Stimulated activated CD8-positive, alpha-beta memory T cell treated with anti-CD3 and anti-CD28 coated beads, Interleukin-2, amount 100 ng/mL, for 48 hours (primary cell): ENCODE measurements at regions not wholly inside any gene's neighbourhood (a gene's known extent, or its start where the extent isn't known, plus 50 kb on each side); places are given as distances from the start of the nearest gene placed in this dataset.

Source experiments
- DNase-seq, 2 donors: peaks; one replicate each; pipeline ENCODE4 v3.0.0-alpha.2; 2020; ENCODE audit warnings: low read depth in 2 of 2

GRCh38 chr16:82497139-82497538 is 129.6 kb upstream of the CDH13 start:
- no peak for DNase-seq

- no peak for DNase-seq
Observed at GRCh38 chr16:82488460-82488859, 138.3 kb upstream of the CDH13 start.

GRCh38 chr16:82481455-82481854 is 145.3 kb upstream of the CDH13 start:
- no peak for DNase-seq

DNA sequence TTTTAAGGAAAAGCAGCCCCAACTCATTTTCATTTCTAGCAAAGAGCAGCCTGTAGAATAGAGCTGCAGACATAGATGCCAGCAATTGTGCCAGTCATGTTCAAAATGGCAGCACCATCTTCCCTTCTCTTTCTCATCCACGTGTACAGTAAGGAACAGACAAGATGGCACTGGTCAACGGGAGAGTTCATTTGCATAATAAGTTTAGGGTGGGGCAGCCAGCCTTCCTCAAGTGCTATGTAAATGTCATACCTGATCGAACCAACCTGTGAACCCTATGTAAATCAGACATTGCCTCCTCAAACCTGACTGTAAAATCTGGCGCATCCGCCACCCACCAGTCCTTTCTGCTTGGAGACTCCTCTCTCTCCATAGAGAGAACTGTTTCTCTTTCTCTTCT is 150.0 kb upstream of the CDH13 start:
- DNase-seq = no peak

- DNase-seq = no peak
Observed at GRCh38 chr16:82470620-82471152, 156.1 kb upstream of the CDH13 start.

DNA sequence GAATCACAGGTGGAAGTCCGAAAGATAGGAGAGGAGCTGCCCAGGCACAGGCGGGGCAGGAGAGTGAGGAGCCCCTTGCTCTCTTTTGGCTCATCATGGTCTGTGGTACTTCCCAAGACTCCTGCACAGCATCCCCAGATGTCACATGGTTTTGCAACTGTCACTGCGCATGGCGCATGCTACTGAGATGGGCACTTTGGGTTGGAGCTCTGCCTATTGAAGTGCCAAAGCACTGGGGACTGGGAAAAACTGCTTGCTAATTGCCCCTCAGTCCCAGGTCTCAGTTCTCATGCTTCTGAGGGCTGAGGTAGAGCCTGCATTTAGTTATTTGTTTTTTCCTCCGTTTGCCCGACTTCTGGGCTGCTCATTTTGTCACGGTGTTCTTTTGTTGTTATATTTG is 156.8 kb upstream of the CDH13 start:
- no peak for DNase-seq

DNA sequence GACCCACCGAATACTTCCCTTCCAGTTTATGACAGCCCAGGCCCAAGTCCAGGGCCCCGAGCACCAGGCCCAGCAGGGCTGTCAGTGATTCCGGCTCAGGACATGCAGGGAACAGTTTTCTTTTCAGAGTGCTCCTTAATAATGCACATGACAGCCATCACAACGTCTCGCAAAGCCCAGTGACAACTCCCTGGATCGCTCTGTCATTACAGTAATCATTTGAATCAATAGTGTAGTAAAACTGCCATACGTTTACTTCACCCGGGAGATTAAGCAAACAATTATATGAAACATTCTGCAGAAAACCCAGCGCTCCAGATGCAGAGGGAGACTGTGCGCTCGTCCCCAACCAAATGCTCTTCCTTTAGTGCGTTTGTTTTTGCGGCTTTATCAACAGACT is 162.6 kb upstream of the CDH13 start:
- no peak for DNase-seq

- DNase-seq = no peak
Observed at GRCh38 chr16:82460766-82461165, 166.0 kb upstream of the CDH13 start.

DNA sequence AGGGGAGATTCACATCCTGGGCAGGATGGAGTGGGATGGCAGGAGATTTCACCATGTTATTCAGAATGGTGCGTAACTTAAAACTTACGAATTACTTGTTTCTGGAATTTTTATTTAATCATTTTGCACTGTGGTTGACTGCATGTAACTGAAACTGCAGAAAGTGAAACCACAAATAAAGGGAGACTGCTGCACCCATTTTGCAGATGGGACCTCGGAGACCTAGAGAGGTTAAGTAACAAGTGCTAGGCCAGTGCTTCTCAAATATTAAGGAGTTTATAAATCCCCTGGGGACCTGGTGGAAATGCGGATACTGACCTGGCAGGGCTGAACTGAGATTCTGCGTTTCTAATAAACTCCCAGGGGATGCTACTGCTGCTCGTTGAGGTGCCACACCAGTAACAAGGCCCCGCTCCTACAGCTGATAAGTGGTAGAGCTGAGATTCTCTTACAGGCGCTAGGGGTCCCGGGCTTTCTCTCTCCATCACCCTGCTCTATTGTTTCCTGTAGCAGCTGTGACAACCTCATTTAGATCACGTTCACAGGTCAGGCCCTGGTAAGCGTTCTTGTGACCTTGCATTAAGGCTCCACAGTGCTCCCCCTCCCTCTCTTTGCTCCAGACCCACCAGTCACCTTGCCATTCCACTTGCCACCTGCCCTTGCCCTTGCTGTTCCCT is 167.1 kb upstream of the CDH13 start:
- no peak for DNase-seq

DNA sequence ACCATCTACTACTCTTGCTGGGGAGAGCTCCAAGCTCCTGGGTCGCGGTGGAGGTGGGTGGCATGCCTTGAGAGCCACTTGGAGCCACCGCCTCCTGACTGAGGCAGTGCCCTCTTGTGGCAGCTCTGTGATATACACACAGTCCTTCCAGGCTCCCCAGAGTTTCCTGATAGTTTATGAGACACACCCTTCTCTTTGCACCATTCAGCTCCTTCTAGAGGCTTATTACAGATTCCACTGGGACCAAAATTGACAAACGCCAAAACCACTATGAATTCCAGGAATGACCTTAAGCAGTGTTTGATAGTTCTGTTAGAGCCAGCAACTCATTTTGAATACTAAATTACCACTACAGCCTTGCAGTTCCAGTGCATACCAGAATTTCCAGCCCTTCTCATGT is 170.1 kb upstream of the CDH13 start:
- peak; percentile 1 to 20 for DNase-seq

GRCh38 chr16:82454566-82454965 is 172.2 kb upstream of the CDH13 start:
- no peak for DNase-seq

DNA sequence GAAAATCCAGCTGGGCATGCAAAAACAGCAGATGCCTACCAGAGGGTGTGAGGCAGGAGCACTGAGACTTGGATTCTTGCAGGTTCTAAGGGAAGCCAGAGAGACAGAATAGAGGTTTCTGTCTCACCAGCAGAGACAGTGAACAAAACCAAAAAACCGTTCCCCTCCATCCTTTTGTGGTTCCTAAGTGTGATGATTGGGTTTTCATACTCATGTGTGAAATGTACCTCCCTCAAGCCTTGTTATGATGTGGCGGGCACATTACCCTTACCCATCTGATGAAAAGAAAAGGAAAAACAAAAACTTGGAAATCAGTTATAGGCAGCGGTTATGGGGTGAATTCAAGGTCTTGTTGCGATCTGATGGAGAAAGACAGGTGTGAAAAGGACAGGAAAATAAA is 172.6 kb upstream of the CDH13 start:
- no peak for DNase-seq

DNA sequence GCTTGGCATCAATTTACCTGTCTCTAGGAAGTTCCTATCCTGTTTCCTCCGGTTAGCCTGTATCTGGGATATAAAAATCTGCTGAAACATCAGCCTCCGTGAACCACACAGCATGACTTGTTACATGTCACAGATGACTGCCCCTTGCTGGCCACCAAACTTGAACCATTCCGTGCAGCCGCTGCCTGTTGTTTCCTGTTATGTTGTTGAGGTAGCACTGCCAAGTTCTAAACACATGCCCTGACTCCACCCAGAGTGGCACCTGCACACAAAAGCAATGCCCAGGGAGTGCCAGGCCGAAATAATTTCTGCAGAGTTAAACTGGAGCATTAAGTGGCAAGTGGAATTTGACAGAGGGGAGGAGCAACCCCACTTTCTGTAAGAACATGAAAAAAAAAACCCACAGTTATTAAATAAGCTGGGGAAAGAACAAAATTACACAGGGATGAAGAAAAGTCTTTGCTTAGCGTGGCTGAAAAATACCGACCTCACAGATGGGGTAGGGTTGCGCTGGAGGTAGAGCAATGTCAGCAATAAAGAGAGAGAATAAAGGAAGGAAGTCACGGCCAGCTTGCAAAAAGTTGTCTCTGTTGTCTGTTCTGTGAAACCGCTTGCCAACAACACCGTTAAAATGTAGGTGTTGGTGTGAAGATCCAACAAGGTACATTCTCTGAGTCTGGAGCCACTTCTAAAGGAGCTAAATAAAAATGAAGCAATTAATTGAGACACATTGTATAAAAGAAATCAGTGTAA is 174.6 kb upstream of the CDH13 start:
- no peak for DNase-seq

DNA sequence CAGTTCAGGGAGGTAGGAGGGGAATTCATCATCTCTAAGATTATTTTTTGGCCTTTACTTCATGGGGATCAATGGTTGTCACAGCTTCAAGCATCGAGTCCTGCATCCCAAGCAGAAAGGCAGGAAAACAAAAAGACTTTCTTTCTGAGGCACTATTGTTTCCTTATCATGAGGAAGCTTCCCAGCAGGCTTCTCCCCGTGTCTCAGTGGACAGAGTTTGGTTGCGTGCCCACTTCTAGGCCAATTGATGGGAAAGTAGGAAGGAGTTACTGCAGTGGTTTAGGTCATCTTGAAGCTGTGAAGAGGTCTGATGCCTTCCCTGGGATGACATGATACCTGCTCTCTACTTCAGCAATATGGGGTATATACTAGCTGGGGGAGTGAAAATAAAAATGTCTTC is 175.3 kb upstream of the CDH13 start:
- no peak for DNase-seq

GRCh38 chr16:82440336-82440735 is 186.4 kb upstream of the CDH13 start:
- DNase-seq = no peak

DNA sequence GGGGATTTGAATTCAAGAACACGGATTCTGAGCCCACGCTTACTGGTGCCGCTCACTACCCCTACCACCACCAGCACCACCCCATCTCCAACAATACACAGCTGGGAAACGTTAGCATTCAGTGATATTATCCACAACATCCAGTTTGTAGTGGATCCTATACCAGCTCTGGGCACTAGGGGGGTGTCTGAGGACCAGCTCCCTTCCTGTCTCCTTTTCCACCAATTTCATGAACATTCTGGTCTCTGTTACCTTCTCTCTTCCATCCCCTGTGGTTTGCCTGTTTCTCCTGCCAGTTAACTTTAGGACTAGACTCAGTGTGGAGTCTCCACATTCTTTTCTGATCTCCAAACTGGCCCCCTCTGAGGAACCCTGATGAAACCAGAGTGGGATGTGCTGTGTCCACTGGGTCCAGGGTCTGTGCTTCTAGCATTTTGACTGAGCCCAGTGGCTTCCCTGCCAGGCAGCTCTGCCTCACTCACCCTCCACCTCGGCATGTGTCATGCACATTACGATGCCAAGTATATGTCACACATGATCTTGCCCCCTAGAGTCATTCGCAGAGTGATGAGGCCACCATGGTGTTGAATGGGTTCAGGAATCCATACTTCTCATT is 187.0 kb upstream of the CDH13 start:
- no peak for DNase-seq

GRCh38 chr16:82433042-82433441 is 193.7 kb upstream of the CDH13 start:
- no peak for DNase-seq

DNA sequence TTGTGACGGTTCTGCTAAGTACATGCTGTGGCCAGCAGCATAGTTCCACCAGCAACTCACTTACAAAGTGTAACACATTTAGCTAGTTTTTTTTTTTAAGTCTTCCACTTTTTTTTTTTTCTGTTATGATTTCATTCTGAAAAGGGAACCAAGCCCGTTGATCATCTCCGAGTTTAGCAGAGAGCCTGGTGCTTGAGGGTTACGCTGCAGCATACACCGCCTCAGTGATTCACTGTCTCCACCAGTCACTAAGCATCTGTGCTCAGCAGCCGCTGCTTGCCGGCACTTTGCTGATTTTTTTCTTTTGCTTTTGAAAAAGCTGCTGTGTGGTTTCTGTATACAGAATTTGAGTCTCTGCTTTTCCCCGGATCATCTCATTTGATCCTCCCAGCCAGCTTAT is 194.5 kb upstream of the CDH13 start:
- DNase-seq = no peak

DNA sequence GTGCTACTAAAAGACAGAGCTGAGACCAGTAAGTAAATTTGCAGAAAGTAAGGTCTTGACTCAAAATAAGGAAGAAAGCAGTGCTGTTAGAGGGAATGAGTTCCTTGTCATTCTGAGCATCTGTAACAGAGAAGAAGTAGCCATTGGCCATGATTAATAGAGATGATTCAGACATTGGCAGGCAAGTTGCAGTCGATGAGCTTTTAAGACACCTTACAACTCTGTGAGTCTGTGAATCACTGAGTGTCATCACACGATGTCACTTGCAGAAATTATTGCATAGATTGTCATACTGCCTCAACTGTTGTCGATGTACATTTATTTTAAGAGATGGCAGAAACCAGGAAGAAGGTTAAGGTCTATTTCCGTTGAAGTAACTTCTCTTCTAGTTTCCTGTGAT is 201.1 kb upstream of the CDH13 start:
- DNase-seq = no peak

- DNase-seq = no peak
Observed at GRCh38 chr16:82421851-82422250, 204.9 kb upstream of the CDH13 start.

- no peak for DNase-seq
Observed at GRCh38 chr16:82419332-82419731, 207.4 kb upstream of the CDH13 start.

DNA sequence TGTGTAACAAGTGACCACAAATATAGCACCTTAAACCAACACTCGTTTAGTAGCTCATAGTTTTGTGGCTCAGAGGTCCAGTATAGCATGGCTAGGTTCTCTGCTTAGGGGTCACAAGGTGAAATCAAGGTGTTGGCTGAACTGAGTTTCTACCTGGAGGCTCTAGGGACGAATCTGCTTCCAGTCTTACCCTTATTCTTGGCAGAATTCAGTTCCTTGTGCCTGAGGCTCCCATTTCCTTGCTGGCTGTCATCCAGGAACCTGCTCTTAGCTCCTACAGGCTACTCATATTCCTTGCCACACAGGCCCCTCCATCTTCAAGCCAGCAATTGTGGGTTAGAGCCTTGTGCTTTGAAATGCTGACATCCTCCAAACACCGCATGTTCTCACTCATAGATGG is 212.3 kb upstream of the CDH13 start:
- no peak for DNase-seq

DNA sequence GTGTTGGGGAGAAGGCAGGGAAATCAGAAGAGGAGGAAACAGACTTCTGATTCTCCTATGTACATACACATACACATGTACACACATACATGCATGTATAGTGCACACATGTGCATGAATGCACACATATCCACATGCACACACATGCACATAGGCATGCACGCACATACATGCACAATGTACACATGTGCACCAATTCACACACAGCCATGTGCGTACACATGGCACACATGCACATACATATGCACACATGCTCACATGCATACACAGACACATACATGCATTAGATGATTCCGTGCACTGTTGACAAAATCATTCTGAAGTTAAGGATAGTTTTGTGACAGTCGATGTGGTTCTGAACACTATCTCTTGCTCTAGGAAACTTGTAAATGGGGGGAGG is 214.0 kb upstream of the CDH13 start:
- DNase-seq = no peak
